GOT3 (cell line): ENCODE measurements at regions not wholly inside any gene's neighbourhood (a gene's known extent, or its start where the extent isn't known, plus 50 kb on each side); places are given as distances from the start of the nearest gene placed in this dataset.

ENCODE experiments used
- DNase-seq: peaks from one replicate; lab custom pipeline; 2025; ENCODE audit warnings: mixed read lengths; lab: John Stamatoyannopoulos, UW

DNA sequence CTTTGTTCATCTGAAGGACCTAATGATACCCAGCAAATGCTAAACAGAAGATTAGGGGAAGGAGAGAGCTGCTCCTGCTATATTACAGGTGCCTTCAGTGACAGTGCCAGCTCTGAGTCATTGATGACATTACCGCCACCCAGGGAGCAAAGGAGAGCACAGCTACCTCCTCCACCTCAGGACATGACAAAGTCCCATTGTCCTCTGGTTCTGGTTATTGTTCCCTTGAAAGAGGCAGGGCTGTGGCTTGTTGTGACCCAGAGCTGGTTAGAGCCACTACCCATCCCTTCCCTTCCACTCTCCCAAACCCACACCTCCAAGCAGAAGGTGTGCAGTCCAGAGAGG, 363.5 kb upstream of the DUSP10 start:
- no peak for DNase-seq

DNA sequence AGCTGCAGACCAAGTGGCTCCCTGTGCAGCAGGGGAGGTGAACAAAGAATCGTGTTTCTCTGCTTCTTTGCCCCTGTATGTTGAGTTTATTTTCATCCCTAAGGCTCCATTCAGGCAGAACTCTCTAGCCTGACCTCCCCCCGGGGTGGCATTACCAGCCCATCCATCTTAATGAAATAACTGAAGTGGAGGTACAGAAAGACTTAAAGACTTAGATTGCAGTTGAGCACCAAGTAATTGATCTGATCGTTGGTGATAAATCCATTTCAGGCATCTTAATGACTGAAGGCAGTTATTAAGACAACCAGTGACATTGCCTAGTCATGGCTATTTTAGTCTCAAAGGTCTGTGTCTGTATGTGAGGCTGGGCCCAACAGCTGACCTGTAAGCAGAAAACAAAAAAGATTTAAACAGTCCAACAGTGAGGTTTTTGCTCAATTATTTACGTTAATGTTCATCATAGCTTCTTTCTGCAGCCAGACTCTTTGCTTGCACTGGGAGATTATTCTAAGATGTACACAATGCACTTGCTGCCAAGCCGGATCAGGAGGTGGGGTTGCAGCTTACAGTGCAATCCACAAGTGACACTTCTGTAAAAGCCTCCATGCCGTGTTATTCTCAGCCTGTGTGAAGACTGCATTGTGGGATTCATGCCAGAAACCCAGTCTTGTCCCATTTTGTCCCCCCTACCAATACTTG, 363.0 kb upstream of the DUSP10 start:
- no peak for DNase-seq

- no peak for DNase-seq
Observed at GRCh38 chr1:222104097-222104496, 362.2 kb upstream of the DUSP10 start.

DNA sequence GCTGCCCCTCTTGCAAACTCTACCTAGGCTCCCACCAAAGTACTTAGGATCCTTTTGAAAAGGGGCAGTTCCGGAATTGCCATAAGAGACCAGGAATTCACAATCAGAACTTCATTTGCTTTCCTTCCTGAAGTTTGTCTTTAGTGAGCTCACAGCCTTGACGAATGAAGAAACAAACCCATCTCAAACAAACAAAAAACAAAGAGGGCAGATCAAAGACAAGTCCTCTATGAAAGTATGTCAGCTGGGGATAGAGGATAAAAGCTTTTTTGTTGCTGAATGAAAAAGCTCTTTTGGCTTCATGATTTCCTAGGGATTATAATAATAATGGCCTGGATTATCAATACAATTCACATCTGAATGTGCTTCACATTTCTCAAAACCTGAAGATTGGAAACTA, 357.9 kb upstream of the DUSP10 start:
- DNase-seq, result no peak

- no peak for DNase-seq
Observed at GRCh38 chr1:222098404-222098803, 356.5 kb upstream of the DUSP10 start.

DNA sequence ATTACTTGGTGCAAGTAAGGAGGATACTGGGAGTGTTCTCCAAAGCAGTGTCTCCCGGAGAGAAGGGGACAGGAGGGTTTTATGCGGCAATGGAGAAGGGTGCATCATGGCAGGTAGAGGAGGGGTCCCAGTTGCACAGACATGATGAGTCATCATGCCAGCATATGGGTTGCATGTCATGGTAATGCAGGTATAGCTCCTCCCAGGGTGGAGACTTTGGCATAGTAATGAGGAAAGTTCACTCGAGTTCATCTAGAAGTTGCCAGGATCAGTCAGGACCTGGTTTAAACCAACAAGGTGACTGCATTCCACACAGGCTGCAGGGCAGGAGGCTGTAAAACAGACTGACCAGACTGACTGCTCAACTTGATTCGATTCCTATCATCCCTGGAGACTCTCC, 355.7 kb upstream of the DUSP10 start:
- DNase-seq, result no peak

- no peak for DNase-seq
Observed at GRCh38 chr1:222096883-222097282, 355.0 kb upstream of the DUSP10 start.

DNA sequence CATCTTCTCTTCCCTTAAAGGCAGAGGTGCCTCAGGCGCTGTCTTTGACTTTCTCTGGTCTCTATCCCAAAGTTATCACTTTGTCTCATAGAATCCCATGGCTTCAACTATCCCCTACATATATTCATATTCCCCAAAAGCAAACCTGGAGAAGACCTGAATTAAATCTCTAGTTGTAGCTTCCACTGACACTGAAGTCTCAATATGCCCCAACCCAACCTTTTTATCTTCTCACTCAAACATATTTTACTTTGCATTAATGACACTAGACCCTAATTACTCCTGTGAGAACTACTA, 354.5 kb upstream of the DUSP10 start:
- DNase-seq, result no peak

- no peak for DNase-seq
Observed at GRCh38 chr1:222095606-222096475, 354.0 kb upstream of the DUSP10 start.

GRCh38 chr1:222093518-222093917, 351.6 kb upstream of the DUSP10 start:
- no peak for DNase-seq

DNA sequence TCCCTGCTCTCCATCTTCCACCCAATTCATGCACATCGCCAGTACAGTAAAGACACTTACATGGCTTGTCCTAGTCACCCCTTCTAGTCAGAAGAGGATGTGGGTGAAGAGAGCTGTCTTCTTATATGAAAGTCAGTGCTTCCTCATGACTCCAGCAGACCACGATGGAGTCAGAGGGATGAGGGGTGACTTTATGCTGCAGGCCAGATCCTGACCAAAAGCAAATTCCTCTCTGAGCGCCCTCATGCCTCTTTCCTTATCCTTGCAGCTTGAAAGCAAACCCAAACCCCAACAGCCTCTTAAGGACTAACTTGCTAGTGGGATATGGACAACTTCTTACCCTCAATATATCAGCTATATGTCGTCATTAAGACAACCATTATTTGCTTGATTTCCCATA, 348.2 kb upstream of the DUSP10 start:
- no peak for DNase-seq

GRCh38 chr1:222087221-222087920, 345.5 kb upstream of the DUSP10 start:
- DNase-seq, result no peak

- no peak for DNase-seq
Observed at GRCh38 chr1:222084996-222085395, 343.1 kb upstream of the DUSP10 start.

DNA sequence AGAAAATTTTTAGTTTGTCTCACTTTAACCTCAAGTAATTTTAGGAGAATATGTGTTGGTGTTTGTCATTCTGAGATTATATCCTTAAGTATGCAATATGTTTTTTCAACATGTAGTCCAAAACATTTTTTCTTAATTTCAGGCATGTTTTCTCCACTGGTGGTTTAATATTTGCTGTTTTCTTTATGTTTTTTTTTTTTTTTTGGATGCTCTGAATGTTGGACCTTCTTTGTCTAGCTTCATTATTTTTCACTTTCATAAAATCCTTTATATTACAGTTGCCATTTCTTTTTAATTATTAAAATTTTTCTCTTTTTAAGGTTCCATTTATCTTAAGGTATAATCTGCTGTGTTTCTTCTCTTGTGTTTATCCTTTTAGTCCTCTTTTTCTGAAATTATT, 342.2 kb upstream of the DUSP10 start:
- DNase-seq, result no peak

- DNase-seq, result no peak
Observed at GRCh38 chr1:222081859-222082258, 340.0 kb upstream of the DUSP10 start.

GRCh38 chr1:222079566-222079965, 337.7 kb upstream of the DUSP10 start:
- DNase-seq, result no peak

- no peak for DNase-seq
Observed at GRCh38 chr1:222077206-222077605, 335.3 kb upstream of the DUSP10 start.

- DNase-seq, result no peak
Observed at GRCh38 chr1:222074317-222074716, 332.4 kb upstream of the DUSP10 start.

DNA sequence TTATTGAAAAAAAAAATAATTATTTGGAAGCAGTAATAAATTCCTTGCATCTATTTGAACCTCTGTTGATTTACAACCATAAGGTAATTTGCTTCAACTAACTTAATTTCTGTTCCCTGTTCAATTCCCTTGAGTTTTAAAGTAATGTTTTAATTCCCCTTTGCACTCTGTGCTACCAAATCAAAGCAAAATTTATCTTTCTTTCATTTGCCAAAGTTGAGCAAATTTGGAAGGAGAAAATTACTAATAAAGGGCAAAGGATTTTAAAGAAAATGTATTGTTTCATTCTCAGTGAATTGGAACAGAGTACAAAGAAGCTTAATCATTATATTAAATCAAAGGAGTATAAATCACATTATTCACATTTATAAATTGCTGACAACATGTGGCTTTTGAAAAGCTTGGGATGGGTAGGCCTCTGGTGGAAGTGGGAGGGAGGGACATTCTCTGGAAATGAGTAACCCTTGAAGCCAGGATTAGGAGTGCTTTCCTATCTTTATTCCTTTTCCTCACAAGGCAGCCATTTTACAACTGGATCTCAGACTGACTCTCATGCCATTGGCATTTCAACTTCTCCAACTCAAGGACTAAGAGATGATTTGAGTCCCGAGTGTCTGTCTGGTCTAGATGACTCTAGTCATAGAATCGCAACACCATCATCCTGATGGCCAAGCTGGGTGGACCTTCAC, 331.6 kb upstream of the DUSP10 start:
- no peak for DNase-seq

- no peak for DNase-seq
Observed at GRCh38 chr1:222071387-222071786, 329.5 kb upstream of the DUSP10 start.

GRCh38 chr1:222068937-222069336, 327.0 kb upstream of the DUSP10 start:
- DNase-seq, result no peak

DNA sequence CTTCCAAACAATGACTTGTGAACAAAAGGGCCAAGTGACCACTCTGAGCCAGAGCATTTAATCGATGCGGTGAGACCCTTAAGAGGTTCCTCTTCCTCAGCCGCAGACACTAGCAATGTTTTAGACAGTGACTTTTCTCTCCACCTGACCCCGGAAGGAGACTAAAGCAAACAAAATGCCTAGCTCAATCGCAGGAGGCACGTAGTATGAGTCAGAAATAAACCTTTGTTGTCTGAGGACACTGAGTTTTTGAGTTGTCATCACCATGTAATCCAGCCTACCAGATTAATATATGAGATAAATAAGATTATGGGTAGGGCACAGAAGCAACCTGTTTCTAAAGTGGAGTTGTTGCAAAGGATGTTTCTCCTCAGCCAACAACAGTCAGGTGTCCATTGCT, 326.2 kb upstream of the DUSP10 start:
- no peak for DNase-seq

- no peak for DNase-seq
Observed at GRCh38 chr1:222066539-222066938, 324.6 kb upstream of the DUSP10 start.
